WTC11 (cell line): ENCODE measurements at regions not wholly inside any gene's neighbourhood (a gene's known extent, or its start where the extent isn't known, plus 50 kb on each side); places are given as distances from the start of the nearest gene placed in this dataset.

Experiments used
- ATAC-seq: fragments of 200-7000 bp; cut with Tn5 transposase; 2 replicates; pipeline ENCODE4 v1.10.0; 2021; ENCODE audit warnings: mild to moderate bottlenecking, moderate library complexity
- CTCF ChIA-PET: fragments of 300-600 bp; sonication (Branson Sonifier 250); formaldehyde crosslinking; loops from one replicate; lab custom pipeline; 2021; ENCODE audit warnings: antibody characterized with exemption; lab: Charles Lee
- POLR2A ChIA-PET: fragments of 350-600 bp; sonication (Branson Sonifier 250); formaldehyde crosslinking; loops from one replicate; lab custom pipeline; 2021; ENCODE audit warnings: antibody characterized with exemption; lab: Charles Lee
- DNase-seq: peaks from one replicate; pipeline ENCODE4 v3.0.0; 2021; ENCODE audit warnings: low spot score
- H3K27ac Mint-ChIP-seq: 2 replicates; pipeline ENCODE4 v1.8.0; 2021; ENCODE audit warnings: mixed read lengths
- H3K27me3 Mint-ChIP-seq: 2 replicates; pipeline ENCODE4 v1.8.0; 2021; ENCODE audit warnings: low read depth, mild to moderate bottlenecking, moderate library complexity, mixed read lengths
- H3K36me3 Mint-ChIP-seq: 2 replicates; pipeline ENCODE4 v1.8.0; 2021; ENCODE audit warnings: mixed read lengths
- H3K4me1 Mint-ChIP-seq: 2 replicates; pipeline ENCODE4 v1.8.0; 2022; ENCODE audit warnings: mixed read lengths
- H3K4me3 Mint-ChIP-seq: 2 replicates; pipeline ENCODE4 v1.8.0; 2021; ENCODE audit warnings: mild to moderate bottlenecking, moderate library complexity, mixed read lengths
- H3K9me3 Mint-ChIP-seq: 2 replicates; pipeline ENCODE4 v1.8.0; 2021; ENCODE audit warnings: mixed read lengths
- KAT7 ChIP-seq: sonication (generic); formaldehyde crosslinking; IDR thresholded peaks from 2 replicates; pipeline ENCODE4 v1.8.1; 2023; ENCODE audit warnings: missing genetic modification reagents, mild to moderate bottlenecking, borderline replicate concordance
- NR1H2 ChIP-seq: sonication (generic); formaldehyde crosslinking; IDR thresholded peaks from 2 replicates; pipeline ENCODE4 v1.9.0; 2021; ENCODE audit warnings: mild to moderate bottlenecking, moderate library complexity, missing genetic modification reagents
- RORB ChIP-seq: fragments of 250-450 bp; sonication (Bioruptor Pico); IDR thresholded peaks from 2 replicates; pipeline ENCODE4 v1.9.0; 2021; ENCODE audit warnings: mild to moderate bottlenecking
- SMAD4 ChIP-seq: sonication (generic); formaldehyde crosslinking; IDR thresholded peaks from 2 replicates; pipeline ENCODE4 v1.8.0; 2022; ENCODE audit warnings: mild to moderate bottlenecking, missing genetic modification reagents
- ZNF121 ChIP-seq: sonication (generic); formaldehyde crosslinking; IDR thresholded peaks from 2 replicates; pipeline ENCODE4 v1.8.0; 2023; ENCODE audit warnings: missing genetic modification reagents
- ZNF138 ChIP-seq: sonication (generic); formaldehyde crosslinking; conservative IDR thresholded peaks from 2 replicates; pipeline ENCODE4 v1.8.1; 2022; ENCODE audit warnings: mild to moderate bottlenecking, moderate library complexity, missing genetic modification reagents
- ZNF671 ChIP-seq: fragments of 250-450 bp; sonication (Bioruptor Pico); IDR thresholded peaks from 2 replicates; pipeline ENCODE4 v1.8.0; 2021; ENCODE audit warnings: mild to moderate bottlenecking
- TF ChIP-seq, protein P1 (sequence below): sonication (generic); formaldehyde crosslinking; IDR thresholded peaks from 2 replicates; pipeline ENCODE4 v1.8.0; 2022; ENCODE audit warnings: mild to moderate bottlenecking, missing genetic modification reagents
- TF ChIP-seq, protein P2 (sequence below): sonication (generic); formaldehyde crosslinking; IDR thresholded peaks from 2 replicates; pipeline ENCODE4 v1.8.1; 2023; ENCODE audit warnings: mild to moderate bottlenecking, moderate library complexity, missing genetic modification reagents
- TF ChIP-seq, protein P3 (sequence below): sonication (generic); formaldehyde crosslinking; IDR thresholded peaks from 2 replicates; pipeline ENCODE4 v1.8.0; 2023; ENCODE audit warnings: mild to moderate bottlenecking, missing genetic modification reagents
- TF ChIP-seq, protein P4 (sequence below): fragments of 250-450 bp; sonication (Bioruptor Pico); IDR thresholded peaks from 2 replicates; pipeline ENCODE4 v1.9.0; 2021; ENCODE audit warnings: moderate library complexity, mild to moderate bottlenecking, inconsistent platforms, borderline replicate concordance
- TF ChIP-seq, protein P5 (sequence below): sonication (generic); formaldehyde crosslinking; IDR thresholded peaks from 2 replicates; pipeline ENCODE4 v1.8.0; 2022; ENCODE audit warnings: mild to moderate bottlenecking, missing genetic modification reagents
- TF ChIP-seq, protein P6 (sequence below): sonication (generic); formaldehyde crosslinking; IDR thresholded peaks from 2 replicates; pipeline ENCODE4 v1.8.0; 2023; ENCODE audit warnings: missing genetic modification reagents, mild to moderate bottlenecking, borderline replicate concordance
- TF ChIP-seq, protein P7 (sequence below): sonication (generic); formaldehyde crosslinking; IDR thresholded peaks from 2 replicates; pipeline ENCODE4 v1.8.1; 2023; ENCODE audit warnings: mild to moderate bottlenecking, missing genetic modification reagents, moderate library complexity
- TF ChIP-seq, protein P8 (sequence below): fragments of 250-450 bp; sonication (Bioruptor Pico); IDR thresholded peaks from 2 replicates; pipeline ENCODE4 v2.1.2; 2022; ENCODE audit warnings: mild to moderate bottlenecking, moderate library complexity
- TF ChIP-seq, protein P9 (sequence below): fragments of 250-450 bp; sonication (Bioruptor Pico); IDR thresholded peaks from 2 replicates; pipeline ENCODE4 v1.9.0; 2021; ENCODE audit warnings: mild to moderate bottlenecking, borderline replicate concordance

DNA sequence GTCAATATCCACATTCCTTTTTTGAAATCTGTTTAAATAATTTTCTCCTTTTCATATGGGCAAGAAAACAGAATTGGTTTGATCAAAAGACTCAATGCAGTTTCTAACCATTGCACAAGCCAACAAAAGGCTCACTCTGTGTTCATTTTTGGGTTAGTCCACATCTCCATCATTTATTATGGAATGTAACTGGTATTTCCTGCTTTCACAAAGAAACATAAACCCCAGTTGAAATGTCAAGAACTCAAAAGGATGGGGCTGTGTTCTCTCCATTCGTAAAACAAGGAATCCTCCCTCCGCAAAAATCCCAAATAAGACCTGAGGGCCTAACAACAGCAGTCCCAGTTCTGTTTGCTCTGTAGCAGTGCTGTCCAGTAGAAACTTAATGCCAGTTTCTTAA, 420.9 kb downstream of the GJA1 start:
- H3K27ac Mint-ChIP-seq, result no peak overlapping the region
- H3K27me3 Mint-ChIP-seq, result no peaks in the 10 kb centered on the region
- ATAC-seq (no peak), DNase-seq (no peak)
- peaks cover 12% of the 10 kb centered on the region for H3K9me3 Mint-ChIP-seq
- no peak overlapping the region for H3K4me3 Mint-ChIP-seq
- peaks cover 7% of the 10 kb centered on the region for H3K36me3 Mint-ChIP-seq
- H3K4me1 Mint-ChIP-seq, result peaks cover 37% of the 10 kb centered on the region
- CTCF ChIA-PET, result no interaction called here
- POLR2A ChIA-PET, result interaction anchor here (0.5 to 0.6 kb wide), 2 partner anchors 43 to 419 kb away, joined by 4 to 11 read pairs; no protein-coding TSS in a partner anchor
- TF ChIP-seq, protein P1, sequence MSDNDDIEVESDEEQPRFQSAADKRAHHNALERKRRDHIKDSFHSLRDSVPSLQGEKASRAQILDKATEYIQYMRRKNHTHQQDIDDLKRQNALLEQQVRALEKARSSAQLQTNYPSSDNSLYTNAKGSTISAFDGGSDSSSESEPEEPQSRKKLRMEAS (CRISPR knock-in tag), result no peak
- TF ChIP-seq SMAD4 (CRISPR knock-in tag), result no peak
- TF ChIP-seq ZNF671 (CRISPR knock-in tag), result no peak
- TF ChIP-seq, protein P2, sequence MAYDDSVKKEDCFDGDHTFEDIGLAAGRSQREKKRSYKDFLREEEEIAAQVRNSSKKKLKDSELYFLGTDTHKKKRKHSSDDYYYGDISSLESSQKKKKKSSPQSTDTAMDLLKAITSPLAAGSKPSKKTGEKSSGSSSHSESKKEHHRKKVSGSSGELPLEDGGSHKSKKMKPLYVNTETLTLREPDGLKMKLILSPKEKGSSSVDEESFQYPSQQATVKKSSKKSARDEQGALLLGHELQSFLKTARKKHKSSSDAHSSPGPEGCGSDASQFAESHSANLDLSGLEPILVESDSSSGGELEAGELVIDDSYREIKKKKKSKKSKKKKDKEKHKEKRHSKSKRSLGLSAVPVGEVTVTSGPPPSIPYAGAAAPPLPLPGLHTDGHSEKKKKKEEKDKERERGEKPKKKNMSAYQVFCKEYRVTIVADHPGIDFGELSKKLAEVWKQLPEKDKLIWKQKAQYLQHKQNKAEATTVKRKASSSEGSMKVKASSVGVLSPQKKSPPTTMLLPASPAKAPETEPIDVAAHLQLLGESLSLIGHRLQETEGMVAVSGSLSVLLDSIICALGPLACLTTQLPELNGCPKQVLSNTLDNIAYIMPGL (CRISPR knock-in tag), result no peak
- TF ChIP-seq, protein P3, sequence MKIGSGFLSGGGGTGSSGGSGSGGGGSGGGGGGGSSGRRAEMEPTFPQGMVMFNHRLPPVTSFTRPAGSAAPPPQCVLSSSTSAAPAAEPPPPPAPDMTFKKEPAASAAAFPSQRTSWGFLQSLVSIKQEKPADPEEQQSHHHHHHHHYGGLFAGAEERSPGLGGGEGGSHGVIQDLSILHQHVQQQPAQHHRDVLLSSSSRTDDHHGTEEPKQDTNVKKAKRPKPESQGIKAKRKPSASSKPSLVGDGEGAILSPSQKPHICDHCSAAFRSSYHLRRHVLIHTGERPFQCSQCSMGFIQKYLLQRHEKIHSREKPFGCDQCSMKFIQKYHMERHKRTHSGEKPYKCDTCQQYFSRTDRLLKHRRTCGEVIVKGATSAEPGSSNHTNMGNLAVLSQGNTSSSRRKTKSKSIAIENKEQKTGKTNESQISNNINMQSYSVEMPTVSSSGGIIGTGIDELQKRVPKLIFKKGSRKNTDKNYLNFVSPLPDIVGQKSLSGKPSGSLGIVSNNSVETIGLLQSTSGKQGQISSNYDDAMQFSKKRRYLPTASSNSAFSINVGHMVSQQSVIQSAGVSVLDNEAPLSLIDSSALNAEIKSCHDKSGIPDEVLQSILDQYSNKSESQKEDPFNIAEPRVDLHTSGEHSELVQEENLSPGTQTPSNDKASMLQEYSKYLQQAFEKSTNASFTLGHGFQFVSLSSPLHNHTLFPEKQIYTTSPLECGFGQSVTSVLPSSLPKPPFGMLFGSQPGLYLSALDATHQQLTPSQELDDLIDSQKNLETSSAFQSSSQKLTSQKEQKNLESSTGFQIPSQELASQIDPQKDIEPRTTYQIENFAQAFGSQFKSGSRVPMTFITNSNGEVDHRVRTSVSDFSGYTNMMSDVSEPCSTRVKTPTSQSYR (CRISPR knock-in tag), result no peak
- TF ChIP-seq, protein P4, sequence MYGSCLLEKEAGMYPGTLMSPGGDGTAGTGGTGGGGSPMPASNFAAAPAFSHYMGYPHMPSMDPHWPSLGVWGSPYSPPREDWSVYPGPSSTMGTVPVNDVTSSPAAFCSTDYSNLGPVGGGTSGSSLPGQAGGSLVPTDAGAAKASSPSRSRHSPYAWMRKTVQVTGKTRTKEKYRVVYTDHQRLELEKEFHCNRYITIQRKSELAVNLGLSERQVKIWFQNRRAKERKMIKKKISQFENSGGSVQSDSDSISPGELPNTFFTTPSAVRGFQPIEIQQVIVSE (CRISPR knock-in tag), result no peak
- TF ChIP-seq, protein P5, sequence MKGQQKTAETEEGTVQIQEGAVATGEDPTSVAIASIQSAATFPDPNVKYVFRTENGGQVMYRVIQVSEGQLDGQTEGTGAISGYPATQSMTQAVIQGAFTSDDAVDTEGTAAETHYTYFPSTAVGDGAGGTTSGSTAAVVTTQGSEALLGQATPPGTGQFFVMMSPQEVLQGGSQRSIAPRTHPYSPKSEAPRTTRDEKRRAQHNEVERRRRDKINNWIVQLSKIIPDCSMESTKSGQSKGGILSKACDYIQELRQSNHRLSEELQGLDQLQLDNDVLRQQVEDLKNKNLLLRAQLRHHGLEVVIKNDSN, result no peak
- TF ChIP-seq, protein P6, sequence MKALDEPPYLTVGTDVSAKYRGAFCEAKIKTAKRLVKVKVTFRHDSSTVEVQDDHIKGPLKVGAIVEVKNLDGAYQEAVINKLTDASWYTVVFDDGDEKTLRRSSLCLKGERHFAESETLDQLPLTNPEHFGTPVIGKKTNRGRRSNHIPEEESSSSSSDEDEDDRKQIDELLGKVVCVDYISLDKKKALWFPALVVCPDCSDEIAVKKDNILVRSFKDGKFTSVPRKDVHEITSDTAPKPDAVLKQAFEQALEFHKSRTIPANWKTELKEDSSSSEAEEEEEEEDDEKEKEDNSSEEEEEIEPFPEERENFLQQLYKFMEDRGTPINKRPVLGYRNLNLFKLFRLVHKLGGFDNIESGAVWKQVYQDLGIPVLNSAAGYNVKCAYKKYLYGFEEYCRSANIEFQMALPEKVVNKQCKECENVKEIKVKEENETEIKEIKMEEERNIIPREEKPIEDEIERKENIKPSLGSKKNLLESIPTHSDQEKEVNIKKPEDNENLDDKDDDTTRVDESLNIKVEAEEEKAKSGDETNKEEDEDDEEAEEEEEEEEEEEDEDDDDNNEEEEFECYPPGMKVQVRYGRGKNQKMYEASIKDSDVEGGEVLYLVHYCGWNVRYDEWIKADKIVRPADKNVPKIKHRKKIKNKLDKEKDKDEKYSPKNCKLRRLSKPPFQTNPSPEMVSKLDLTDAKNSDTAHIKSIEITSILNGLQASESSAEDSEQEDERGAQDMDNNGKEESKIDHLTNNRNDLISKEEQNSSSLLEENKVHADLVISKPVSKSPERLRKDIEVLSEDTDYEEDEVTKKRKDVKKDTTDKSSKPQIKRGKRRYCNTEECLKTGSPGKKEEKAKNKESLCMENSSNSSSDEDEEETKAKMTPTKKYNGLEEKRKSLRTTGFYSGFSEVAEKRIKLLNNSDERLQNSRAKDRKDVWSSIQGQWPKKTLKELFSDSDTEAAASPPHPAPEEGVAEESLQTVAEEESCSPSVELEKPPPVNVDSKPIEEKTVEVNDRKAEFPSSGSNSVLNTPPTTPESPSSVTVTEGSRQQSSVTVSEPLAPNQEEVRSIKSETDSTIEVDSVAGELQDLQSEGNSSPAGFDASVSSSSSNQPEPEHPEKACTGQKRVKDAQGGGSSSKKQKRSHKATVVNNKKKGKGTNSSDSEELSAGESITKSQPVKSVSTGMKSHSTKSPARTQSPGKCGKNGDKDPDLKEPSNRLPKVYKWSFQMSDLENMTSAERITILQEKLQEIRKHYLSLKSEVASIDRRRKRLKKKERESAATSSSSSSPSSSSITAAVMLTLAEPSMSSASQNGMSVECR (CRISPR knock-in tag), result no peak
- TF ChIP-seq NR1H2, result no peak
- TF ChIP-seq, protein P7, sequence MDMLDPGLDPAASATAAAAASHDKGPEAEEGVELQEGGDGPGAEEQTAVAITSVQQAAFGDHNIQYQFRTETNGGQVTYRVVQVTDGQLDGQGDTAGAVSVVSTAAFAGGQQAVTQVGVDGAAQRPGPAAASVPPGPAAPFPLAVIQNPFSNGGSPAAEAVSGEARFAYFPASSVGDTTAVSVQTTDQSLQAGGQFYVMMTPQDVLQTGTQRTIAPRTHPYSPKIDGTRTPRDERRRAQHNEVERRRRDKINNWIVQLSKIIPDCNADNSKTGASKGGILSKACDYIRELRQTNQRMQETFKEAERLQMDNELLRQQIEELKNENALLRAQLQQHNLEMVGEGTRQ (CRISPR knock-in tag), result no peak
- TF ChIP-seq RORB (CRISPR knock-in tag), result no peak
- TF ChIP-seq ZNF138 (CRISPR knock-in tag), result no peak
- TF ChIP-seq, protein P8, sequence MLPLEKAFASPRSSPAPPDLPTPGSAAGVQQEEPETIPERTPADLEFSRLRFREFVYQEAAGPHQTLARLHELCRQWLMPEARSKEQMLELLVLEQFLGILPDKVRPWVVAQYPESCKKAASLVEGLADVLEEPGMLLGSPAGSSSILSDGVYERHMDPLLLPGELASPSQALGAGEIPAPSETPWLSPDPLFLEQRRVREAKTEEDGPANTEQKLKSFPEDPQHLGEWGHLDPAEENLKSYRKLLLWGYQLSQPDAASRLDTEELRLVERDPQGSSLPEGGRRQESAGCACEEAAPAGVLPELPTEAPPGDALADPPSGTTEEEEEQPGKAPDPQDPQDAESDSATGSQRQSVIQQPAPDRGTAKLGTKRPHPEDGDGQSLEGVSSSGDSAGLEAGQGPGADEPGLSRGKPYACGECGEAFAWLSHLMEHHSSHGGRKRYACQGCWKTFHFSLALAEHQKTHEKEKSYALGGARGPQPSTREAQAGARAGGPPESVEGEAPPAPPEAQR, result no peak
- TF ChIP-seq, protein P9, sequence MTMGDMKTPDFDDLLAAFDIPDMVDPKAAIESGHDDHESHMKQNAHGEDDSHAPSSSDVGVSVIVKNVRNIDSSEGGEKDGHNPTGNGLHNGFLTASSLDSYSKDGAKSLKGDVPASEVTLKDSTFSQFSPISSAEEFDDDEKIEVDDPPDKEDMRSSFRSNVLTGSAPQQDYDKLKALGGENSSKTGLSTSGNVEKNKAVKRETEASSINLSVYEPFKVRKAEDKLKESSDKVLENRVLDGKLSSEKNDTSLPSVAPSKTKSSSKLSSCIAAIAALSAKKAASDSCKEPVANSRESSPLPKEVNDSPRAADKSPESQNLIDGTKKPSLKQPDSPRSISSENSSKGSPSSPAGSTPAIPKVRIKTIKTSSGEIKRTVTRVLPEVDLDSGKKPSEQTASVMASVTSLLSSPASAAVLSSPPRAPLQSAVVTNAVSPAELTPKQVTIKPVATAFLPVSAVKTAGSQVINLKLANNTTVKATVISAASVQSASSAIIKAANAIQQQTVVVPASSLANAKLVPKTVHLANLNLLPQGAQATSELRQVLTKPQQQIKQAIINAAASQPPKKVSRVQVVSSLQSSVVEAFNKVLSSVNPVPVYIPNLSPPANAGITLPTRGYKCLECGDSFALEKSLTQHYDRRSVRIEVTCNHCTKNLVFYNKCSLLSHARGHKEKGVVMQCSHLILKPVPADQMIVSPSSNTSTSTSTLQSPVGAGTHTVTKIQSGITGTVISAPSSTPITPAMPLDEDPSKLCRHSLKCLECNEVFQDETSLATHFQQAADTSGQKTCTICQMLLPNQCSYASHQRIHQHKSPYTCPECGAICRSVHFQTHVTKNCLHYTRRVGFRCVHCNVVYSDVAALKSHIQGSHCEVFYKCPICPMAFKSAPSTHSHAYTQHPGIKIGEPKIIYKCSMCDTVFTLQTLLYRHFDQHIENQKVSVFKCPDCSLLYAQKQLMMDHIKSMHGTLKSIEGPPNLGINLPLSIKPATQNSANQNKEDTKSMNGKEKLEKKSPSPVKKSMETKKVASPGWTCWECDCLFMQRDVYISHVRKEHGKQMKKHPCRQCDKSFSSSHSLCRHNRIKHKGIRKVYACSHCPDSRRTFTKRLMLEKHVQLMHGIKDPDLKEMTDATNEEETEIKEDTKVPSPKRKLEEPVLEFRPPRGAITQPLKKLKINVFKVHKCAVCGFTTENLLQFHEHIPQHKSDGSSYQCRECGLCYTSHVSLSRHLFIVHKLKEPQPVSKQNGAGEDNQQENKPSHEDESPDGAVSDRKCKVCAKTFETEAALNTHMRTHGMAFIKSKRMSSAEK (CRISPR knock-in tag), result no peak
- TF ChIP-seq ZNF121 (CRISPR knock-in tag), result no peak
- no peak for TF ChIP-seq KAT7 (CRISPR knock-in tag)
